Tibial nerve (tissue), 4 donors: ENCODE measurements at regions not wholly inside any gene's neighbourhood (a gene's known extent, or its start where the extent isn't known, plus 50 kb on each side); places are given as distances from the start of the nearest gene placed in this dataset.

ENCODE experiments used
- DNase-seq, 2 donors: peaks; one replicate each; pipeline ENCODE4 v3.0.0-alpha.2; 2019; ENCODE audit warnings: low spot score in 2 of 2
- H3K27ac ChIP-seq, 4 donors: fragments of 200-600 bp; sonication (generic) in 3 of 4; one replicate each; pipeline ENCODE4 v1.5.1; 2017 to 2019; ENCODE audit warnings: mild to moderate bottlenecking in 1 of 4
- H3K27me3 ChIP-seq, 2 donors: fragments of 200-600 bp; sonication (generic) in 1 of 2; one replicate each; pipeline versions ENCODE4 v1.5.1 to v1.6.0; 2017 to 2019
- H3K36me3 ChIP-seq, 3 donors: fragments of 200-600 bp; sonication (generic); one replicate each; pipeline ENCODE4 v1.5.1; 2018 to 2019
- H3K4me1 ChIP-seq, 4 donors: fragments of 200-600 bp; sonication (generic) in 3 of 4; one replicate each; pipeline ENCODE4 v1.5.1; 2017 to 2019
- H3K4me3 ChIP-seq, 4 donors: fragments of 200-600 bp; sonication (generic) in 3 of 4; one replicate each; pipeline ENCODE4 v1.5.1; 2017 to 2019; ENCODE audit warnings: mild to moderate bottlenecking in 1 of 4, moderate library complexity in 1 of 4
- H3K9me3 ChIP-seq, 4 donors: fragments of 200-600 bp; sonication (generic) in 3 of 4; one replicate each; pipeline ENCODE4 v1.5.1; 2017 to 2019
- CTCF ChIP-seq, 5 experiments: fragments of 200-600 bp in 3 of 5; fragments of 450-650 bp in 2 of 5; sonication (generic) in 3 of 5; IDR thresholded peaks; one replicate each; pipeline ENCODE4 v1.5.1; 2016 to 2019; ENCODE audit warnings: antibody characterized with exemption in 5 of 5, mild to moderate bottlenecking in 3 of 5, moderate library complexity in 2 of 5
- EP300 ChIP-seq, 2 donors: sonication (generic); formaldehyde crosslinking; IDR thresholded peaks; one replicate each; pipeline ENCODE4 v1.6.1; 2017; ENCODE audit warnings: antibody characterized with exemption in 2 of 2, mild to moderate bottlenecking in 1 of 2
- POLR2A ChIP-seq, 2 donors: fragments of 450-650 bp; IDR thresholded peaks; one replicate each; pipeline ENCODE4 v1.6.1; 2017; ENCODE audit warnings: antibody characterized with exemption in 2 of 2, mild to moderate bottlenecking in 2 of 2, moderate library complexity in 2 of 2
- WGBS, 2 donors: methylation state at CpG; one replicate each; pipeline ENCODE4 v1.1.5; 2018; 5-methylcytosine and 5-hydroxymethylcytosine counted together

- Histone ChIP-seq H3K9me3 (no peaks in the 10 kb centered on the region), H3K27me3 (no peaks in the 10 kb centered on the region), H3K4me3 (no peak overlapping the region), H3K36me3 (no peaks in the 10 kb centered on the region), H3K27ac (no peak overlapping the region), H3K4me1 (peaks cover 0 to 7% (median 0%) of the 10 kb centered on the region in 4 donors)
- 91 to 96% methylated on average over 8 of the region's 8 CpGs for WGBS, 2 donors
- TF ChIP-seq POLR2A (IDR thresholded peaks at IDR 0.05) (no peak), EP300 (IDR thresholded peaks at IDR 0.05) (no peak), CTCF (IDR thresholded peaks at IDR 0.05) (no peak)
- no peak for DNase-seq
These were observed 995.7 kb downstream of the TYW1 start for GRCh38 chr7:67992287-67992686.

- H3K27me3 ChIP-seq, result no peaks in the 10 kb centered on the region
- H3K27ac ChIP-seq, result no peak overlapping the region
- 91 to 97% methylated on average over 6 of the region's 6 CpGs for WGBS, 2 donors
- H3K4me3 ChIP-seq, result no peak overlapping the region
- no peaks in the 10 kb centered on the region for H3K4me1 ChIP-seq
- no peak for DNase-seq
- TF ChIP-seq EP300 (IDR thresholded peaks at IDR 0.05) (no peak), CTCF (IDR thresholded peaks at IDR 0.05) (no peak), POLR2A (IDR thresholded peaks at IDR 0.05) (no peak)
- H3K9me3 ChIP-seq, result peaks cover 0 to 4% (median 0%) of the 10 kb centered on the region in 4 donors
- no peaks in the 10 kb centered on the region for H3K36me3 ChIP-seq
These were observed 1009.4 kb downstream of the TYW1 start for GRCh38 chr7:68005992-68006391.

GRCh38 chr7:68006619-68007018 is 1010.0 kb downstream of the TYW1 start:
- no peaks in the 10 kb centered on the region for H3K36me3 ChIP-seq
- no peak overlapping the region for H3K4me3 ChIP-seq
- peaks cover 0 to 4% (median 0%) of the 10 kb centered on the region in 4 donors for H3K9me3 ChIP-seq
- no peaks in the 10 kb centered on the region for H3K4me1 ChIP-seq
- no peak for DNase-seq
- H3K27me3 ChIP-seq, result no peaks in the 10 kb centered on the region
- 81% methylated on average over 2 of the region's 2 CpGs for WGBS, 2 donors
- TF ChIP-seq POLR2A (IDR thresholded peaks at IDR 0.05), result no peak
- TF ChIP-seq EP300 (IDR thresholded peaks at IDR 0.05), result no peak
- TF ChIP-seq CTCF (IDR thresholded peaks at IDR 0.05), result no peak
- H3K27ac ChIP-seq, result no peak overlapping the region

- TF ChIP-seq EP300 (IDR thresholded peaks at IDR 0.05) (no peak), POLR2A (IDR thresholded peaks at IDR 0.05) (no peak), CTCF (IDR thresholded peaks at IDR 0.05) (no peak)
- no peak for DNase-seq
- Histone ChIP-seq H3K4me3 (no peak overlapping the region), H3K36me3 (no peaks in the 10 kb centered on the region), H3K4me1 (no peaks in the 10 kb centered on the region), H3K9me3 (peaks cover 0 to 4% (median 0%) of the 10 kb centered on the region in 4 donors), H3K27me3 (no peaks in the 10 kb centered on the region), H3K27ac (no peak overlapping the region)
- WGBS, 2 donors, result 46 to 59% methylated on average over 4 of the region's 4 CpGs
These were observed 1013.1 kb downstream of the TYW1 start for GRCh38 chr7:68009716-68010115.

- H3K4me3 ChIP-seq, result no peak overlapping the region
- no peaks in the 10 kb centered on the region for H3K27me3 ChIP-seq
- H3K9me3 ChIP-seq, result peaks cover 0 to under 1% (median 0%) of the 10 kb centered on the region in 4 donors
- no peak for DNase-seq
- peaks cover 0 to 8% (median 0%) of the 10 kb centered on the region in 4 donors for H3K4me1 ChIP-seq
- no peak overlapping the region for H3K27ac ChIP-seq
- no peak for TF ChIP-seq EP300 (IDR thresholded peaks at IDR 0.05)
- no peak for TF ChIP-seq POLR2A (IDR thresholded peaks at IDR 0.05)
- no peak for TF ChIP-seq CTCF (IDR thresholded peaks at IDR 0.05)
- WGBS, 2 donors, result 50 to 64% methylated on average over 11 of the region's 11 CpGs
- H3K36me3 ChIP-seq, result no peaks in the 10 kb centered on the region
These were observed 1017.6 kb downstream of the TYW1 start for GRCh38 chr7:68014031-68014736.
